ENCODE measurements at regions not wholly inside any gene's neighbourhood (a gene's known extent, or its start where the extent isn't known, plus 50 kb on each side); places are given as distances from the start of the nearest gene placed in this dataset.

GRCh38 chr7:25436413-25436812 is 208.1 kb upstream of the NPVF start:
- no peak overlapping the region for H3K4me2 ChIP-seq (ENCODE audit: low read length)

GRCh38 chr7:25437308-25437707 is 209.0 kb upstream of the NPVF start:
- no peak overlapping the region for H2AFZ ChIP-seq (ENCODE audit: low read depth, low read length)
- H3K36me3 ChIP-seq (ENCODE audit: insufficient read depth, low read length), result no peaks in the 10 kb centered on the region
- no peaks in the 10 kb centered on the region for H3K79me2 ChIP-seq (replicated peaks; ENCODE audit: insufficient read depth, low read length)
- no peaks in the 10 kb centered on the region for H3K9me2 ChIP-seq (ENCODE audit: insufficient read depth, low read length)
- H3F3A ChIP-seq (ENCODE audit: insufficient read depth, low read length, poor library complexity, severe bottlenecking), result no peaks in the 10 kb centered on the region
- no peak overlapping the region for H3K9ac ChIP-seq (ENCODE audit: low read length)
- H3K4me3 ChIP-seq (ENCODE audit: low read length), result no peak overlapping the region
- H3K9me3 ChIP-seq (ENCODE audit: low read length), result no peaks in the 10 kb centered on the region
- no peak overlapping the region for H3K27ac ChIP-seq (ENCODE audit: low read length)
- H3K27me3 ChIP-seq (ENCODE audit: insufficient read depth, low read depth, low read length), result no peaks in the 10 kb centered on the region
- no peaks in the 10 kb centered on the region for H4K20me1 ChIP-seq (ENCODE audit: insufficient read depth)
- TF ChIP-seq POLR2AphosphoS5 (IDR thresholded peaks at IDR 0.05), result no peak
- no peak for TF ChIP-seq EP300 (conservative IDR thresholded peaks at IDR 0.05; ENCODE audit: poor library complexity, severe bottlenecking)
- TF ChIP-seq EZH2 (IDR thresholded peaks at IDR 0.05; ENCODE audit: borderline replicate concordance, insufficient read depth, low read length, poor library complexity, severe bottlenecking), result no peak
- TF ChIP-seq SMC3 (conservative IDR thresholded peaks at IDR 0.05; ENCODE audit: poor library complexity), result no peak
- TF ChIP-seq MXI1 (conservative IDR thresholded peaks at IDR 0.05; ENCODE audit: poor library complexity, severe bottlenecking), result no peak
- no peak for TF ChIP-seq RAD21 (conservative IDR thresholded peaks at IDR 0.05)
- TF ChIP-seq REST (IDR thresholded peaks at IDR 0.05; ENCODE audit: borderline replicate concordance), result no peak
- TF ChIP-seq TAF1 (IDR thresholded peaks at IDR 0.05; ENCODE audit: low read depth), result no peak
- no peak for TF ChIP-seq CTCF (IDR thresholded peaks at IDR 0.05; ENCODE audit: poor library complexity, severe bottlenecking)
- H3K4me2 ChIP-seq (ENCODE audit: low read length), result no peak overlapping the region

More at GRCh38 chr7:25436413-25436812, 208.1 kb upstream of the NPVF start:
- Histone ChIP-seq H3K36me3 (ENCODE audit: insufficient read depth, low read length) (no peaks in the 10 kb centered on the region), H3K79me2 (replicated peaks; ENCODE audit: insufficient read depth, low read length) (no peaks in the 10 kb centered on the region), H3K4me3 (ENCODE audit: low read length) (no peak overlapping the region), H3K9me2 (ENCODE audit: insufficient read depth, low read length) (no peaks in the 10 kb centered on the region), H3K27ac (ENCODE audit: low read length) (no peak overlapping the region), H3K27me3 (ENCODE audit: insufficient read depth, low read depth, low read length) (no peaks in the 10 kb centered on the region), H3K9me3 (ENCODE audit: low read length) (no peaks in the 10 kb centered on the region), H4K20me1 (ENCODE audit: insufficient read depth) (no peaks in the 10 kb centered on the region), H3F3A (ENCODE audit: insufficient read depth, low read length, poor library complexity, severe bottlenecking) (no peaks in the 10 kb centered on the region), H3K9ac (ENCODE audit: low read length) (no peak overlapping the region), H2AFZ (ENCODE audit: low read depth, low read length) (no peak overlapping the region)
- TF ChIP-seq REST (IDR thresholded peaks at IDR 0.05; ENCODE audit: borderline replicate concordance) (no peak), EZH2 (IDR thresholded peaks at IDR 0.05; ENCODE audit: borderline replicate concordance, insufficient read depth, low read length, poor library complexity, severe bottlenecking) (no peak), POLR2AphosphoS5 (IDR thresholded peaks at IDR 0.05) (no peak), MXI1 (conservative IDR thresholded peaks at IDR 0.05; ENCODE audit: poor library complexity, severe bottlenecking) (no peak), TAF1 (IDR thresholded peaks at IDR 0.05; ENCODE audit: low read depth) (no peak)

Measured in neural cell (in vitro differentiated cells).